SK-N-SH treated with all-trans-retinoic acid at 6 μM for 48 hours (cell line): ENCODE measurements at regions not wholly inside any gene's neighbourhood (a gene's known extent, or its start where the extent isn't known, plus 50 kb on each side); places are given as distances from the start of the nearest gene placed in this dataset.

Source experiments
- ARNTL ChIP-seq: fragments of 450-650 bp; formaldehyde crosslinking; IDR thresholded peaks from 2 replicates; pipeline ENCODE4 v1.5.0; 2020; ENCODE audit warnings: low read depth, mild to moderate bottlenecking, moderate library complexity, borderline replicate concordance
- BACH2 ChIP-seq: fragments of 250-450 bp; sonication (Bioruptor Pico); IDR thresholded peaks from 2 replicates; pipeline ENCODE4 v1.9.0; 2021; ENCODE audit warnings: mild to moderate bottlenecking, borderline replicate concordance
- CSDC2 ChIP-seq: fragments of 250-450 bp; sonication (Bioruptor Pico); IDR thresholded peaks from 2 replicates; pipeline ENCODE4 v1.5.0; 2020; ENCODE audit warnings: mild to moderate bottlenecking, moderate library complexity
- CSRNP3 ChIP-seq: fragments of 250-450 bp; sonication (Bioruptor Pico); IDR thresholded peaks from 2 replicates; pipeline ENCODE4 v1.5.1; 2021; ENCODE audit warnings: mild to moderate bottlenecking, moderate library complexity
- ISL1 ChIP-seq: fragments of 250-450 bp; sonication (Bioruptor Pico); IDR thresholded peaks from 2 replicates; pipeline ENCODE4 v2.1.2; 2022; ENCODE audit warnings: mild to moderate bottlenecking, moderate library complexity
- POU6F1 ChIP-seq: fragments of 250-450 bp; sonication (Bioruptor Pico); IDR thresholded peaks from 2 replicates; pipeline ENCODE4 v1.8.0; 2021; ENCODE audit warnings: low read depth, mild to moderate bottlenecking, moderate library complexity, borderline replicate concordance
- PPARA ChIP-seq: fragments of 250-450 bp; sonication (Bioruptor Pico); IDR thresholded peaks from 2 replicates; pipeline ENCODE4 v1.5.0; 2020; ENCODE audit warnings: mild to moderate bottlenecking, borderline replicate concordance

GRCh38 chr2:177327009-177327408 lies 62.5 kb upstream of the NFE2L2 start:
- TF ChIP-seq BACH2 (no peak), CSDC2 (CRISPR knock-in tag) (no peak), ISL1 (no peak), ARNTL (CRISPR knock-in tag) (no peak), PPARA (CRISPR knock-in tag) (no peak), CSRNP3 (CRISPR knock-in tag) (no peak), POU6F1 (CRISPR knock-in tag) (no peak)
